Fibroblast of mammary gland (primary cell): ENCODE measurements at regions not wholly inside any gene's neighbourhood (a gene's known extent, or its start where the extent isn't known, plus 50 kb on each side); places are given as distances from the start of the nearest gene placed in this dataset.

Experiments used
- DNase-seq: peaks from one replicate; pipeline ENCODE4 v3.0.0-alpha.2; 2010; ENCODE audit warnings: low read depth
- H3K4me3 ChIP-seq: 2 replicates; pipeline ENCODE4 v1.5.1; 2011; ENCODE audit warnings: low read depth, mild to moderate bottlenecking, low read length, moderate library complexity; ENCODE audit not compliant: control insufficient read depth
- TF ChIP-seq, protein P1 (sequence below): conservative IDR thresholded peaks from 2 replicates; pipeline ENCODE4 v1.5.1; 2011; ENCODE audit warnings: low read depth, low read length, inconsistent platforms; ENCODE audit not compliant: control insufficient read depth, insufficient read depth

DNA sequence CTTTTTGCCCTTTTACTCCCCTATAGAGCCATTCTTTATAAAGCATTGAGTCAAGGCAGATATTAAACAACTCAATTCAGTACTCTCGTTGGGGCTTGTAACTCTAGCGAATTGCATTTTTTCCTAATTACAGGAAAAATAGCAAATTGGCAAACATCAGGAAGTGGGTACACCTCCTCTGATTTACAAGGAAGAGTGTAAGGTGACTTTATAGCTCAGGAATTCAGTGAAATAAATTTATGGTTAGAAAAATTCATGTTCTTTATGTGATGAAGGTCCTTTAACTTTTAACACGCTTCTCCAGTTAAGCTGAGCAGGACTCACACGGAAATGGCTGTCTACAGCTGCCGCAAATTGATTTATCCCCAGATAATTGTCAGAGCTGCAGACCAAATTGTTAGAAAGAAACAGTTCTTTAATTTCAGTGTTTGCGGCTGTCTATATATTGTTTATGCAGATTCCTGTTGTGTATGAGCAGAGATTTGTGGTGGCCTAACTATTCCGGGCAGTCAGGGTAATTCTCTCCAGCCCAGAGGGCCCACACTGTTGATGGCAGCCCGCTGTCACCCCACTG, 151.1 kb upstream of the MKI67 start:
- TF ChIP-seq, protein P1, sequence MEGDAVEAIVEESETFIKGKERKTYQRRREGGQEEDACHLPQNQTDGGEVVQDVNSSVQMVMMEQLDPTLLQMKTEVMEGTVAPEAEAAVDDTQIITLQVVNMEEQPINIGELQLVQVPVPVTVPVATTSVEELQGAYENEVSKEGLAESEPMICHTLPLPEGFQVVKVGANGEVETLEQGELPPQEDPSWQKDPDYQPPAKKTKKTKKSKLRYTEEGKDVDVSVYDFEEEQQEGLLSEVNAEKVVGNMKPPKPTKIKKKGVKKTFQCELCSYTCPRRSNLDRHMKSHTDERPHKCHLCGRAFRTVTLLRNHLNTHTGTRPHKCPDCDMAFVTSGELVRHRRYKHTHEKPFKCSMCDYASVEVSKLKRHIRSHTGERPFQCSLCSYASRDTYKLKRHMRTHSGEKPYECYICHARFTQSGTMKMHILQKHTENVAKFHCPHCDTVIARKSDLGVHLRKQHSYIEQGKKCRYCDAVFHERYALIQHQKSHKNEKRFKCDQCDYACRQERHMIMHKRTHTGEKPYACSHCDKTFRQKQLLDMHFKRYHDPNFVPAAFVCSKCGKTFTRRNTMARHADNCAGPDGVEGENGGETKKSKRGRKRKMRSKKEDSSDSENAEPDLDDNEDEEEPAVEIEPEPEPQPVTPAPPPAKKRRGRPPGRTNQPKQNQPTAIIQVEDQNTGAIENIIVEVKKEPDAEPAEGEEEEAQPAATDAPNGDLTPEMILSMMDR, result no peak
- no peak overlapping the region for H3K4me3 ChIP-seq
- no peak for DNase-seq

DNA sequence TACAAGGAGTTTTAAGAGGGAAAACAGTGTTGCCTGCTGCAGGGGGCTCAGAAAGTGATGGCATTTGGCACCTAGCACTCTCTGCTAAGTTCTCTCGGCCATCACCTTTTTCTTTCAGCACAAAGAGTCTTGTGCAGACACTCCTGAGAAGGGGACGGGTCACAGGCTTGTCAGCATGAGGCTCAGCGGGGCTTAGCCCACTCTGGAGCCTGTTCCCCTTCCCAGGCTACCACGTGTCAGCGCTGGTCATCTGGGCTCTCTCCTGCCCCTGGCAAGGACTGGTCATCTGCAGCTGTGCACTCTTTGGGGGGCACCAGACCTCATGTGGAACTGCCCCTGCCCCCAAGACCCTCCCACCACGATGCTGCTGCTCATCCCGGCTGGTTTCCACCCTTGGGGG, 152.1 kb upstream of the MKI67 start:
- no peak for DNase-seq
- TF ChIP-seq, protein P1, result no peak
- H3K4me3 ChIP-seq, result no peak overlapping the region

DNA sequence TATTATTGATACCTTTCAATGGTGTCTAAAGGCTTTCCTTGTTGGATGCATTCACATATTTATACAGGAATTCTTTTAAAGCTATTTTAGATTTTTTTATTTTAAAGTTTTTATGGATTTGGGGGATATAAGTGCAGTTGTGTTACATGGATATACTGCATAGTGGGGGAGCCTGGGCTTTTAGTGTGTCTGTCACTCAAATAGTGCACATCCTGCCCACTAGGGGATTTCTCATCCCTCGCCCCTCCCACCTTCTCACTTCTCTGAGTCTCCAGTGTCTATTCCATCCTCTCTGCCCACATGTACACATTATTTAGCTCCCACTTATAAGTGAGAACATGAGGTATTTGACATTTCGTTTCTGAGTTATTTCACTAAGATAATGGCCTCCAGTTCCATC, 154.0 kb upstream of the MKI67 start:
- H3K4me3 ChIP-seq, result no peak overlapping the region
- TF ChIP-seq, protein P1, result no peak
- no peak for DNase-seq

DNA sequence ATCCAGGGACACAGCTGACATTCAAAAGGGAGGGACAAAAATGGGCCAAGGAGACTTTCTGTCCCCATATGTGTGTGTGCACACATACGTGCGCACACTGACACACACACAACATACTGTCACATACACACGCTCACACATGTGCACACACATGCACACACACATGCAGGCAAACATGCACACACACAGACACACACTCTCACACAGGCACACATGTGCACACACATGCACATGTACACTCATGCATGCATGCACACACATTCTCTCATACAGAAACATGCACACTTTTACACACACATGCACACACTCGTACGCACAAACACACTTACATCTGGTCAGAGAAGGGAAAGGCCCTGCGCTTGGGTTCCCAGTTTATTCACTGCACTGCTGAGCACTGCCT, 155.1 kb upstream of the MKI67 start:
- TF ChIP-seq, protein P1, result no peak
- no peak for DNase-seq
- no peak overlapping the region for H3K4me3 ChIP-seq

DNA sequence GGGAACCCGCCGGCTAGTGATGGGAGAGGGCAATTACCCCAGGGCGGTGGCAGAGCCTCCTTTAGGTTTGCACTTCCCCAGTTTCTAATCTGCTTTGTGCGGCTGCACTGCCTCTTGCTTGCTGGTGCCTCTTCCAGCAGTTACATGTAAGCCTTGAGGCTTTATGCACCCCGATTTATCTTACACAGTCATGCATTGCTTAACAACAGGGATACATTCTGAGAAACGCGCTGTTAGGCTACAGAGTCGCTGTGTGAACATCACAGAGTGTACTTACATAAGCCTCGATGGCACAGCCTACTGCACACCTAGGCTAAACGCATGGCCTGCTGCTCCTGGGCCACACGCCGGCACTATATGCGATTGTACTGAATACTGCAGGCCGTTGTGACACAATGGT, 155.6 kb upstream of the MKI67 start:
- no peak for DNase-seq
- TF ChIP-seq, protein P1, result no peak
- no peak overlapping the region for H3K4me3 ChIP-seq

DNA sequence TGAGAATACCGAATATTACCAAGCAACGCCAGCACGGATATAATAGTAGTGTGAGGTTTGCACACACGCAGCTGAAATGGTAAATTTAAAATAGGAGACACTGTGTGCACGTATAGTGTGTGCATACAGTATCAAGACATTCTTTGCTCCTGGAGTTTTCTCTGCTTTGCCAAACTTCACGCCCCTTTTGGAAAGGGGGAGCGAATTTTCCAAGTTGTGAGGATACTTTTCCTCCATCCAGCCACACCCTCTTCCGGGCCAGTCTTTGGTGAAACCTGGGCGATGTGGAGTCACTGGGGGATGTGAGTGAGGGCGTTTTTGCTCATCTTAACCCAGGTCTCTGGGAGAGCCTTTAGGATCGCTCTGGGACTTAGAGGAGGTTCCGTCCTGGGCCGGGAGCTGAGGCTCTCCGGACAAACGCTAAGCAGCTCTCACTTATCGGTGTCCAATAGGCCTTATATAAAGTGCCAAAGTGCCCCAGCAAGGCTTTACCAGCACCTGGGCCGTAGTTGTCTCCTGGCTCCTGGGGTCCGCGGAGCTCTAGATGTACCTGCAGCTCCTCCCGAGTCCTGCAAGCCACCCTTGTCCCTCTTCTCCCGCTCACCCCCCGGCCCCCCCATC, 160.0 kb upstream of the MKI67 start:
- no peak for DNase-seq

More for the DNA sequence above, 160.0 kb upstream of the MKI67 start:
- TF ChIP-seq, protein P1, result no peak
- no peak overlapping the region for H3K4me3 ChIP-seq
